C4-2B (cell line): ENCODE measurements at regions not wholly inside any gene's neighbourhood (a gene's known extent, or its start where the extent isn't known, plus 50 kb on each side); places are given as distances from the start of the nearest gene placed in this dataset.

Experiments used
- CTCF ChIP-seq: fragments of 450-650 bp; conservative IDR thresholded peaks from 2 replicates; pipeline ENCODE4 v1.5.1; 2017; ENCODE audit warnings: mild to moderate bottlenecking
- ZFX ChIP-seq: fragments of 450-650 bp; IDR thresholded peaks from 2 replicates; pipeline ENCODE4 v1.6.1; 2017

DNA sequence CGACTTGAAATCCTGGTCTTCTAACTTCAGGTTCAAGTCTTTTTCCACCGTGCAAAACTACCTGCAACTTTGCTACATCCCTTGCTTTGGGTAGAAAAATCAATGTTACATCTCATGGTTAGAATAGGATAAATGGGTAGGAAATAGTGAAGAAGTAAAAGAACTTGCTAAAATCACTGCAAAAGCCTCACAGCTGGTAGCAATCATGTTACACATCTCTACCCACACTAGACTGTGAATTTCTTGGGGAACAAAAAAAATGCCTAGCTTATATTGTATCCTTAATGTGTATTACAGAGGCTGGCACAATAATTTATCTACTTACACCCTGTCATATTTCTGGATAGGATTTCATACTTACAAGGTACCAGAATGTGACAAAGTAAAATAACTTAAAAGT lies 133.8 kb downstream of the FAM181B start:
- TF ChIP-seq CTCF = no peak
- no peak for TF ChIP-seq ZFX
